HG03521 (cell line): ENCODE measurements at regions not wholly inside any gene's neighbourhood (a gene's known extent, or its start where the extent isn't known, plus 50 kb on each side); places are given as distances from the start of the nearest gene placed in this dataset.
A peak's percentile ranks its signal among the peaks of the same experiment; 100 is the strongest.

Experiments used
- ATAC-seq: cut with Tn5 transposase; IDR thresholded peaks from one replicate; pipeline ENCODE4 v1.9.1; 2021; ENCODE audit warnings: mild to moderate bottlenecking, moderate library complexity; ENCODE audit not compliant: unreplicated experiment

DNA sequence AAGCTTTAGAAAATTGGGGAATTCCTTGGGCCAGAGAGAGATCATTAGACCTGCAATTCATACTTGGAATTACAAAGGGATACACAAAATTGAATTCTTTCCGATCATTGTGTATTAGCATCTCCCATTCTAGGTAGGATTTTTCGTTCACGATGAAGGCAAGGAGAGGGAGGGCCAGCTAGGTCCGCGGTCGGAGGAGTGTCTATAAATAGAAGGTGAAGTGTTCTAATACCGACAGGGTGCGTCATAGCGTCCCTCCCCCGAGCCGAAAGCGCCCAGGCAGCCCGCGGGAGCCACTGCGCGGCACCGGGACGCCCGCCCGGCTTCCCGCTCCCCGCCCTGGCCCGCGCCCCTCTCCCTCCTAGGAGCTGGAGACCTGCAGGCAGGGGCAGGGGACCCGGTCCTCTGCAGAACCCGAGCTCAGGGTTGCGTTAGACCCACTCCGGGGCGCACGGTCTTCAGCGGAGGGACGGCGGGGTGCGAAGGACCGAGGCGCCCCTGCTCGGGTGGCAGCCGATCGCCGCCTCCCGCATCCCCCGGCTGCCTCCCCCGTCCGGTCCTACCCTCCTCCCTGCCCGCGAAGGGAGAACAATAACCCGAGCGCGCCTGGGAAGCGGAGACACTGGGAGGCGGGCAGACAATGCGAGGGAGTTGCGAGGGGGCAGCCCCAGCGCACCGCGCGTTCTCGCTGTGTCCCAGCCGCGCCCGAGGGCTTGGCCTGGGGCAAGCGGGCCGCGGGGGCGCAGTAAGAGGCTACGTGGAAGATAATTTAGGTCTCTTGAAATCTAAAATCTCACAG is 114.2 kb upstream of the SERTAD2 start:
- ATAC-seq = peak; percentile 86

DNA sequence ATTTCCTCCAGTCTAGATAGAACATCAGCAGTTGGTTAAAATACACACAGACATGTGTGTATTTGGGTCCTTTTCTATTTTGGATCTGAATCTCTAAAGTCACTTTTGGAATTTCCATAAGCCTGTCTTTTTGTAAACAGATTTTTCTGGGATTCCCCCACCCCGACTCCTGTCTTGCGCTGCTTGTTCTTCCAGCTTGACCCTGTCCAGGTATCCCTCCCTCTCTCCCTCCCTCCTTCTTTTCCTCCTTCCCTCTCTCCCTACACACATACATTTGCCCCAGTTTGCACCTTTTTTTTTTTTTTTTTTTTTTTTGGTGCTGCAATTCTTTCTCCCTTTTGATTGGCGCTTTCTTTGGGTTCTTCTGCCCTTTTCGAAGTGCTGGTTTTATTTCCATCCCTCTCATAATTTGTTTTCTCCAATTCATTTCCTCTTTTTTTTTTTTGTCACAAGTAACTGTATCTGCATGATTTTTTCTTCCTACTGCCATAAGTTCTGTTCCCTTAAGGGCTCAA is 114.8 kb upstream of the SERTAD2 start:
- ATAC-seq = no peak

GRCh38 chr2:64769392-64770044 is 115.8 kb upstream of the SERTAD2 start:
- ATAC-seq = no peak

- no peak for ATAC-seq
These were observed 116.5 kb upstream of the SERTAD2 start for GRCh38 chr2:64770137-64770780.

GRCh38 chr2:64770781-64771334 is 117.1 kb upstream of the SERTAD2 start:
- no peak for ATAC-seq

DNA sequence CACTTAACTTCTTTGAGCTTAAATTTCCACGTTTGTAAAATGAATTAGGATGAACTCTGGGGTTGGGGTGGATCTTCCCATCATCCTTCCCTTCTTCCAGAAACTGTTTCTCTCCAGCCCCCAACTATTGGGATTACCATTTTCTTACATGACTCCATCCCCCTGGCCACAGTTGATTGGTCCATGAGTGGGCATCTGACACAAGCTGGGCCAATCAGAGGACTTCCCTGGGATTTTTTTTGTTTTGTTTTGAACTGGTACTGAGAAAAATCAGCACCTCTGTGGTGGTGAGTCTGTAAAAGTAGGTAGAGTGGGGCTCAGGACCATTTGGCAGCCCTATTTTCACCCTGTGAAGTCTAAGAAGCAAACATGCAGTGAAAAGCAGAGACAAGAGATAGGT is 118.0 kb upstream of the SERTAD2 start:
- ATAC-seq = no peak

- no peak for ATAC-seq
These were observed 119.9 kb upstream of the SERTAD2 start for GRCh38 chr2:64773461-64774118.

DNA sequence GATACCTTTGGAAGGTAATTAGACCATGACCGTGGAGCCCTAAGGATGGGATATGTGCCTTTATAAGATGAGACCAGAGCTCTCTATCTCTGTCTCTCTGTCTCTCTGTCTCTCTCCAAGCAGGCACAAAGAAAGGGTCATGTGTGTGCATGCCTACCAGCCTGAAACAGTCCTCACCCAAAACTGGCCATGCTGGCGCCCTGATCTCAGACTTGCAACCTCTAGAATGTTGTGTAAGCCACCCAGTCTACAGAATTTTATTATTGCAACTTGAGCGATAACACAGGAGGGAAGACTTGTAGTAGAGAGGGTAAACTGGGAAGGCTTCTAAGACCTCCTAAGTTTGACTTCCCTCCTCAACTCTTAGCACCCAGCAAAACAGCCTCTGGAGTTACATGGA is 124.1 kb upstream of the SERTAD2 start:
- ATAC-seq = no peak

GRCh38 chr2:64779117-64779690 is 125.5 kb upstream of the SERTAD2 start:
- ATAC-seq = no peak

GRCh38 chr2:64780041-64780440 is 126.3 kb upstream of the SERTAD2 start:
- ATAC-seq = no peak

- ATAC-seq = no peak
These were observed 128.1 kb upstream of the SERTAD2 start for GRCh38 chr2:64781711-64782390.

GRCh38 chr2:64784168-64785061 is 130.7 kb upstream of the SERTAD2 start:
- no peak for ATAC-seq

DNA sequence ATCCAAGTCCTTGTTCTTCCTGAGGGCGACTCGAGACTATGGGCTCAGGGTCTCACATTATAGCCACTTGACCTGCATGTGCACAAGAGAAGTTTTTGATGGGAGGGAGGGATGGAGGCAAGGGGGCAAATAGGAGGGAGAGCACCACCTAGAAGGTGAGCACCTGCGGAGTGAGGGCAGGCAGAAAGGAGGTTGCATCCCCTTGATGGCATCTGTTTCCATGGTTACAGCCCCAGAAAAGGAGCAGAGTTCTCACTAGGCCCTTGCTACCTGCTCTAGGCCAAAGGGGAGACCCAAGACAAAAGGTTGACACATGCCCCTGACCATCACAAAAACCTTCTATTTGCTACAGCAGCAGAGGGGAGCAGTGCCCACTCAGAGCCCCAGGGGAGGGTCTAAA is 131.5 kb upstream of the SERTAD2 start:
- no peak for ATAC-seq

- no peak for ATAC-seq
These were observed 132.8 kb upstream of the SERTAD2 start for GRCh38 chr2:64786343-64787018.

DNA sequence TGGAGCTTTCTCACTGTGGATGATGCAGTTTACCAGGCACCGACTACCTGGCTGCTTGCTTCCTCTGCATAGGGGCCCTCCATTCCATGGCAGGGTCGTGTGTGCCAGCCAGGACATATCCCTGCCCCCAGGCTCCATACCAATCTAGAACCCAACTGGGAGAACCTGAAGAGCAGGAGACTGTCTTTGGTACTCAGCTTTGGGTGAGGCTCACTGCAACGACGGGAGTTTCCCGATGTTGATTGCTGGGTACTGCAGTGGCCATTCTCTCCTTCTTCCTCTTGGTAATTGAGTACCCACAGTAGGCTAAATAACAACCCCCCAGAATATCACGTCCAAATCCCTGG is 133.3 kb upstream of the SERTAD2 start:
- ATAC-seq = no peak

- ATAC-seq = no peak
These were observed 134.0 kb upstream of the SERTAD2 start for GRCh38 chr2:64787698-64788097.

DNA sequence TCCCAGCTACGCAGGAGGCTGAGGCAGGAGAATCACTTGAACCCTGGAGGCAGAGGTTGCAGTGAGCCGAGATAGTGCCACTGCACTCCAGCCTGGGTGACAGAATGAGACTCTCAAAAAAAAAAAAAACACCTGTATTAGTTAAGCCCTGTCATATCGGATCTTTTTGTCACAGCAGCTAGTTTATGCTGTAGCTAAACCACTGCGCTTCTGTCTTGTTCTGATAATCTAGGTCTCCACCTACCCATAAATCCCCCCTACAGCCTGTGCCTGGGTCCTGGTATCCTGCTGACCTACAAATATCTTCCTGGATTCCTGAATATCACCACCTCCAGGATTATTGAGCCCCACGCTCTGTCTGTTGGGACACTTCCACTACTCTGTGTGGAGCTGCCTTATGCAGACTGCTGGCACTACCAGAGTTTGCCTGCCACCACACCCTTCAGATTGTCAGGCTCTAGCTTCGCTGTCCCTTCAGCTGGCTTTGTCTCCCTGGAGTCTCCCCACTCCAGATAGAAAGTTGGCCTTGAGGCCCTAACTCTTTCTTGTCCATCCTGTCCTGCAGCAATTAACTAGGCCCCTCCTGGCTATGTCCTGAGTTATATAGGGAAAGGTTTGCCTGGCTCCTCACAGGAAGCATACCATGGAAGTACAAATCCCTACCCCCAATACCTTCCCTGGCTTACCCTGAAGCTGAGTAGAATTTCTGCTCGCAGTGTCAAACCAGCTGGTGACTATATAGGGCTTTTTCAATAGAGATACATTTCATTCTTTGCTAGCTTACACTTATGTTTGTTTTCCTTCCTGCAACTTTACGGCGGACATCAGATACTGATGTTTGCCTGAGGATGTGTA is 136.0 kb upstream of the SERTAD2 start:
- ATAC-seq = no peak

- no peak for ATAC-seq
These were observed 138.6 kb upstream of the SERTAD2 start for GRCh38 chr2:64792300-64792699.
